ENCODE measurements at regions not wholly inside any gene's neighbourhood (a gene's known extent, or its start where the extent isn't known, plus 50 kb on each side); places are given as distances from the start of the nearest gene placed in this dataset.

- no peaks in the 10 kb centered on the region for H3K27me3 ChIP-seq (ENCODE audit: control insufficient read depth, extremely low read depth, insufficient read depth, low read length)
- dilution Hi-C loops (cut with MboI; ENCODE audit: extremely low pct_ligation_motif_present, low sequenced_read_pairs) = no loop called here
- TF ChIP-seq EZH2 (IDR thresholded peaks at IDR 0.05; ENCODE audit: low read length) (no peak), CTCF (optimal IDR thresholded peaks at IDR 0.05 in 1 of 3, IDR thresholded peaks at IDR 0.05 in 1 of 3, conservative IDR thresholded peaks at IDR 0.05 in 1 of 3; ENCODE audit: extremely low read depth in 1 of 3, insufficient read depth in 2 of 3, low read length in 3 of 3) (no peak)
Measured at GRCh38 chr12:76618031-76618430, 58.5 kb upstream of the OSBPL8 start.

GRCh38 chr12:76621582-76622024, 62.0 kb upstream of the OSBPL8 start:
- Histone ChIP-seq H2AFZ (ENCODE audit: control insufficient read depth, low read length) (no peak overlapping the region), H3K4me2 (ENCODE audit: control insufficient read depth, extremely low read depth, insufficient read depth, low read depth, low read length) (no peak overlapping the region), H3K79me2 (ENCODE audit: control insufficient read depth, insufficient read depth, low read length) (no peaks in the 10 kb centered on the region), H3K27me3 (ENCODE audit: control insufficient read depth, extremely low read depth, insufficient read depth, low read length) (no peaks in the 10 kb centered on the region), H3K9ac (ENCODE audit: control insufficient read depth, extremely low read depth, insufficient read depth, low read length) (no peak overlapping the region), H3K4me3 (ENCODE audit: control insufficient read depth in 2 of 3, extremely low read depth in 1 of 3, insufficient read depth in 2 of 3, low read depth in 1 of 3, low read length in 3 of 3) (no peak overlapping the region), H3K4me1 (ENCODE audit: control insufficient read depth, extremely low read depth, insufficient read depth, low read length) (peaks cover 3% of the 10 kb centered on the region), H3K36me3 (ENCODE audit: control insufficient read depth in 2 of 2, extremely low read depth in 1 of 2, insufficient read depth in 2 of 2, low read length in 2 of 2) (no peaks in the 10 kb centered on the region), H3K9me1 (ENCODE audit: control insufficient read depth, extremely low read depth, insufficient read depth, low read length) (no peaks in the 10 kb centered on the region), H3K27ac (ENCODE audit: control insufficient read depth, insufficient read depth, low read length) (no peak overlapping the region), H4K20me1 (ENCODE audit: control insufficient read depth, extremely low read depth, insufficient read depth, low read length) (no peaks in the 10 kb centered on the region), H3K9me3 (ENCODE audit: control insufficient read depth, low read depth, low read length) (no peaks in the 10 kb centered on the region)
- TF ChIP-seq CTCF (optimal IDR thresholded peaks at IDR 0.05 in 1 of 3, IDR thresholded peaks at IDR 0.05 in 1 of 3, conservative IDR thresholded peaks at IDR 0.05 in 1 of 3; ENCODE audit: extremely low read depth in 1 of 3, insufficient read depth in 2 of 3, low read length in 3 of 3) = peak; percentile 82 to 88 (median 84)
- TF ChIP-seq EZH2 (IDR thresholded peaks at IDR 0.05; ENCODE audit: low read length) = no peak
- DNase-seq (ENCODE audit: low read depth, low spot score) (no peak), FAIRE-seq (peak; percentile 69)
- dilution Hi-C loops (cut with MboI; ENCODE audit: extremely low pct_ligation_motif_present, low sequenced_read_pairs) = no loop called here

More at GRCh38 chr12:76618031-76618430, 58.5 kb upstream of the OSBPL8 start:
- Histone ChIP-seq H3K4me1 (ENCODE audit: control insufficient read depth, extremely low read depth, insufficient read depth, low read length) (no peaks in the 10 kb centered on the region), H3K4me2 (ENCODE audit: control insufficient read depth, extremely low read depth, insufficient read depth, low read depth, low read length) (no peak overlapping the region), H3K9me3 (ENCODE audit: control insufficient read depth, low read depth, low read length) (no peaks in the 10 kb centered on the region), H3K27ac (ENCODE audit: control insufficient read depth, insufficient read depth, low read length) (no peak overlapping the region), H3K9me1 (ENCODE audit: control insufficient read depth, extremely low read depth, insufficient read depth, low read length) (no peaks in the 10 kb centered on the region), H2AFZ (ENCODE audit: control insufficient read depth, low read length) (no peak overlapping the region), H3K4me3 (ENCODE audit: control insufficient read depth in 2 of 3, extremely low read depth in 1 of 3, insufficient read depth in 2 of 3, low read depth in 1 of 3, low read length in 3 of 3) (no peak overlapping the region), H4K20me1 (ENCODE audit: control insufficient read depth, extremely low read depth, insufficient read depth, low read length) (no peaks in the 10 kb centered on the region), H3K79me2 (ENCODE audit: control insufficient read depth, insufficient read depth, low read length) (no peaks in the 10 kb centered on the region), H3K36me3 (ENCODE audit: control insufficient read depth in 2 of 2, extremely low read depth in 1 of 2, insufficient read depth in 2 of 2, low read length in 2 of 2) (no peaks in the 10 kb centered on the region), H3K9ac (ENCODE audit: control insufficient read depth, extremely low read depth, insufficient read depth, low read length) (no peak overlapping the region)
- FAIRE-seq (no peak), DNase-seq (ENCODE audit: low read depth, low spot score) (no peak)
